HL-60 (cell line): ENCODE measurements at regions not wholly inside any gene's neighbourhood (a gene's known extent, or its start where the extent isn't known, plus 50 kb on each side); places are given as distances from the start of the nearest gene placed in this dataset.

ENCODE experiments used
- TF ChIP-seq, protein P1 (sequence below): IDR thresholded peaks from one replicate; pipeline ENCODE4 v1.5.1; 2011; ENCODE audit warnings: low read length, control low read depth, inconsistent platforms; ENCODE audit not compliant: insufficient read depth
- TF ChIP-seq, protein P2 (sequence below): IDR thresholded peaks from 2 replicates; pipeline ENCODE4 v1.6.1; 2012; ENCODE audit warnings: low read depth; ENCODE audit not compliant: insufficient replicate concordance

DNA sequence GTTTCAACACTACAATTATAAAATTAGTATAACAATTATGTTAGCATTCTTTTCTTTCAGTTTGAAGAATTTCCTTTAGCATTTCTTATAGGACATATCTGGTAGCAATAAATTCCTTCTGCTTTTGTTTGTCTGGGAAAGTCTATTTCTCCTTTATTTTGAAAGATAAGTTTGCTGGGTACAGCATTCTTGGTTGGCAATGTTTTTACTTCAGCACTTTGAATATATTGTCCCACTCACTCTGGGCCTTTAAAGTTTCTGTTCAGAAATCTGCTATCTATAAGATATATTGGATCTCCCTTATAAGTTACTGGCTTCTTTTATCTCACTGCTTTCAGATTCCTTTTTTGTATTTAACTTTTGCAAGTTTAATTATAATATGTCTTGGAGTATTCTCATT is 222.1 kb downstream of the PARM1 start:
- TF ChIP-seq, protein P1, sequence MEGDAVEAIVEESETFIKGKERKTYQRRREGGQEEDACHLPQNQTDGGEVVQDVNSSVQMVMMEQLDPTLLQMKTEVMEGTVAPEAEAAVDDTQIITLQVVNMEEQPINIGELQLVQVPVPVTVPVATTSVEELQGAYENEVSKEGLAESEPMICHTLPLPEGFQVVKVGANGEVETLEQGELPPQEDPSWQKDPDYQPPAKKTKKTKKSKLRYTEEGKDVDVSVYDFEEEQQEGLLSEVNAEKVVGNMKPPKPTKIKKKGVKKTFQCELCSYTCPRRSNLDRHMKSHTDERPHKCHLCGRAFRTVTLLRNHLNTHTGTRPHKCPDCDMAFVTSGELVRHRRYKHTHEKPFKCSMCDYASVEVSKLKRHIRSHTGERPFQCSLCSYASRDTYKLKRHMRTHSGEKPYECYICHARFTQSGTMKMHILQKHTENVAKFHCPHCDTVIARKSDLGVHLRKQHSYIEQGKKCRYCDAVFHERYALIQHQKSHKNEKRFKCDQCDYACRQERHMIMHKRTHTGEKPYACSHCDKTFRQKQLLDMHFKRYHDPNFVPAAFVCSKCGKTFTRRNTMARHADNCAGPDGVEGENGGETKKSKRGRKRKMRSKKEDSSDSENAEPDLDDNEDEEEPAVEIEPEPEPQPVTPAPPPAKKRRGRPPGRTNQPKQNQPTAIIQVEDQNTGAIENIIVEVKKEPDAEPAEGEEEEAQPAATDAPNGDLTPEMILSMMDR = no peak
- TF ChIP-seq, protein P2, sequence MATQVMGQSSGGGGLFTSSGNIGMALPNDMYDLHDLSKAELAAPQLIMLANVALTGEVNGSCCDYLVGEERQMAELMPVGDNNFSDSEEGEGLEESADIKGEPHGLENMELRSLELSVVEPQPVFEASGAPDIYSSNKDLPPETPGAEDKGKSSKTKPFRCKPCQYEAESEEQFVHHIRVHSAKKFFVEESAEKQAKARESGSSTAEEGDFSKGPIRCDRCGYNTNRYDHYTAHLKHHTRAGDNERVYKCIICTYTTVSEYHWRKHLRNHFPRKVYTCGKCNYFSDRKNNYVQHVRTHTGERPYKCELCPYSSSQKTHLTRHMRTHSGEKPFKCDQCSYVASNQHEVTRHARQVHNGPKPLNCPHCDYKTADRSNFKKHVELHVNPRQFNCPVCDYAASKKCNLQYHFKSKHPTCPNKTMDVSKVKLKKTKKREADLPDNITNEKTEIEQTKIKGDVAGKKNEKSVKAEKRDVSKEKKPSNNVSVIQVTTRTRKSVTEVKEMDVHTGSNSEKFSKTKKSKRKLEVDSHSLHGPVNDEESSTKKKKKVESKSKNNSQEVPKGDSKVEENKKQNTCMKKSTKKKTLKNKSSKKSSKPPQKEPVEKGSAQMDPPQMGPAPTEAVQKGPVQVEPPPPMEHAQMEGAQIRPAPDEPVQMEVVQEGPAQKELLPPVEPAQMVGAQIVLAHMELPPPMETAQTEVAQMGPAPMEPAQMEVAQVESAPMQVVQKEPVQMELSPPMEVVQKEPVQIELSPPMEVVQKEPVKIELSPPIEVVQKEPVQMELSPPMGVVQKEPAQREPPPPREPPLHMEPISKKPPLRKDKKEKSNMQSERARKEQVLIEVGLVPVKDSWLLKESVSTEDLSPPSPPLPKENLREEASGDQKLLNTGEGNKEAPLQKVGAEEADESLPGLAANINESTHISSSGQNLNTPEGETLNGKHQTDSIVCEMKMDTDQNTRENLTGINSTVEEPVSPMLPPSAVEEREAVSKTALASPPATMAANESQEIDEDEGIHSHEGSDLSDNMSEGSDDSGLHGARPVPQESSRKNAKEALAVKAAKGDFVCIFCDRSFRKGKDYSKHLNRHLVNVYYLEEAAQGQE = no peak
